K562 (cell line): ENCODE measurements at regions not wholly inside any gene's neighbourhood (a gene's known extent, or its start where the extent isn't known, plus 50 kb on each side); places are given as distances from the start of the nearest gene placed in this dataset.

Source experiments
- ATAC-seq: fragments of 200-7000 bp; cut with Tn5 transposase; 3 replicates; pipeline ENCODE4 v1.9.1; 2020; ENCODE audit warnings: moderate library complexity
- BruUV-seq: library from RNA; stranded (reverse); fragments of 400-500 nt; replicated peaks from 2 replicates; lab custom pipeline; 2021; lab: Mats Ljungman, UMichigan
- CTCF ChIA-PET: fragments of 300-600 bp; formaldehyde crosslinking; extraction: SDS; loops from one replicate; lab custom pipeline; 2021; ENCODE audit warnings: low intra/inter-chr PET ratio; lab: Yijun Ruan, JAX
- POLR2A ChIA-PET: fragments of 300-600, 350-650 bp; sonication (Branson Sonifier 250); formaldehyde crosslinking; extraction: SDS; loops from one replicate; lab custom pipeline; 2021; ENCODE audit warnings: antibody characterized with exemption, inconsistent platforms; lab: Yijun Ruan, JAX
- DNase-seq, 4 experiments: peaks; one replicate each; pipeline versions ENCODE4 v3.0.0 to v3.0.0-alpha.2; 2011 to 2018; ENCODE audit warnings: low spot score in 3 of 4, mixed read lengths in 3 of 4; ENCODE audit errors: extremely low read depth in 1 of 4
- FAIRE-seq: peaks from 2 replicates; lab custom pipeline; 2011; peaks lifted over from hg19 to GRCh38; lab: Jason Lieb, UNC
- H2AFZ ChIP-seq: 2 replicates; pipeline ENCODE4 v1.6.0; 2011; ENCODE audit warnings: low read depth, low read length, control low read depth, inconsistent platforms
- H3K27ac ChIP-seq: fragments of 200-600 bp; 3 replicates; pipeline ENCODE4 v1.8.0; 2011; ENCODE audit warnings: low read depth, mild to moderate bottlenecking, control low read depth, inconsistent platforms, low read length, moderate library complexity, mixed read lengths; ENCODE audit errors: extremely low read depth
- H3K27me3 ChIP-seq, 2 experiments: fragments of 300-600 bp in 1 of 2; 2 replicates in 1 of 2; 3 replicates in 1 of 2; pipeline versions ENCODE4 v1.6.0 to v1.8.0; 2011; ENCODE audit warnings: inconsistent platforms in 2 of 2, low read length in 2 of 2, mild to moderate bottlenecking in 1 of 2, mixed read lengths in 1 of 2, moderate library complexity in 1 of 2; ENCODE audit not compliant: control insufficient read depth in 2 of 2, insufficient read depth in 2 of 2
- H3K36me3 ChIP-seq: fragments of 300-600 bp; 3 replicates; pipeline ENCODE4 v1.8.0; 2011; ENCODE audit warnings: mild to moderate bottlenecking, low read length, inconsistent platforms; ENCODE audit not compliant: control insufficient read depth, insufficient read depth
- H3K4me1 ChIP-seq, 2 experiments: fragments of 200-600 bp in 1 of 2; replicated peaks in 1 of 2; 2 replicates in 1 of 2; 3 replicates in 1 of 2; pipeline versions ENCODE4 v1.5.1 to v1.8.0; 2011; ENCODE audit warnings: inconsistent platforms in 2 of 2, low read length in 2 of 2, mild to moderate bottlenecking in 1 of 2, mixed read lengths in 1 of 2, moderate library complexity in 1 of 2; ENCODE audit not compliant: control insufficient read depth in 2 of 2, insufficient read depth in 2 of 2
- H3K4me2 ChIP-seq: 2 replicates; pipeline ENCODE4 v1.6.1; 2011; ENCODE audit warnings: low read length, control low read depth, inconsistent platforms, mixed read lengths; ENCODE audit not compliant: insufficient read depth
- H3K4me3 ChIP-seq: fragments of 200-600 bp; sonication (generic), shearing (Covaris generic); 2 replicates; pipeline ENCODE4 v1.5.1; 2016; ENCODE audit warnings: control low read depth, inconsistent platforms
- H3K79me2 ChIP-seq: fragments of 200-600 bp; 3 replicates; pipeline ENCODE4 v1.8.0; 2011; ENCODE audit warnings: low read length, inconsistent platforms; ENCODE audit not compliant: control insufficient read depth, insufficient read depth
- H3K9ac ChIP-seq, 2 experiments: 2 replicates each; pipeline versions ENCODE4 v1.6.0 to v1.6.1; 2011; ENCODE audit warnings: low read depth in 2 of 2, low read length in 2 of 2, control low read depth in 1 of 2, inconsistent platforms in 1 of 2, mild to moderate bottlenecking in 1 of 2, mixed read lengths in 1 of 2; ENCODE audit not compliant: insufficient read depth in 1 of 2
- H3K9me1 ChIP-seq: one replicate; pipeline ENCODE4 v1.6.0; 2011; ENCODE audit warnings: inconsistent platforms, mild to moderate bottlenecking, low read length, moderate library complexity; ENCODE audit not compliant: control insufficient read depth, insufficient read depth
- H3K9me3 ChIP-seq: replicated peaks from 2 replicates; pipeline ENCODE4 v1.5.1; 2011; ENCODE audit warnings: low read depth, low read length, inconsistent platforms; ENCODE audit not compliant: control insufficient read depth, insufficient read depth
- H4K20me1 ChIP-seq: replicated peaks from 2 replicates; pipeline ENCODE4 v1.6.1; 2011; ENCODE audit warnings: low read length, inconsistent platforms, mixed read lengths; ENCODE audit not compliant: control insufficient read depth, insufficient read depth
- DIDO1 ChIP-seq: fragments of 450-650 bp; IDR thresholded peaks from 2 replicates; pipeline ENCODE4 v1.6.1; 2016; ENCODE audit warnings: low read depth, missing biosample characterization, missing genetic modification characterization
- GABPB2 ChIP-seq: fragments of 250-450 bp; sonication (Bioruptor Pico); conservative IDR thresholded peaks from 2 replicates; pipeline ENCODE4 v1.5.1; 2021; ENCODE audit warnings: mild to moderate bottlenecking
- KLF6 ChIP-seq: fragments of 250-450 bp; sonication (Bioruptor Pico); IDR thresholded peaks from 2 replicates; pipeline ENCODE4 v1.4.0; 2020; ENCODE audit warnings: mild to moderate bottlenecking, moderate library complexity, borderline replicate concordance
- PRPF4 ChIP-seq: fragments of 200-400 bp; formaldehyde crosslinking; IDR thresholded peaks from one replicate; pipeline ENCODE4 v1.6.1; 2017; ENCODE audit warnings: low read length, low read depth, mild to moderate bottlenecking; ENCODE audit not compliant: insufficient read depth, poor library complexity, severe bottlenecking
- ZNF444 ChIP-seq: fragments of 250-450 bp; sonication (Bioruptor Pico); IDR thresholded peaks from 2 replicates; pipeline ENCODE4 v1.4.0; 2020; ENCODE audit warnings: mild to moderate bottlenecking, moderate library complexity
- WGBS: fragments of 100-300 bp; shearing (Covaris generic); methylation state at CpG from one replicate; pipeline ENCODE4 v1.1.6; 2016; ENCODE audit warnings: low coverage, mixed read lengths; ENCODE audit not compliant: insufficient coverage; ENCODE audit errors: missing lambda C conversion rate; 5-methylcytosine and 5-hydroxymethylcytosine counted together
- in situ Hi-C: fragments of 300-500 bp; cut with MboI; formaldehyde crosslinking; loops from 4 replicates; pipeline ENCODE4 v1.15.0; 2018; ENCODE audit warnings: inconsistent platforms, mixed read lengths
- intact Hi-C: fragments of 100-400 bp; cut with micrococcal nuclease; formaldehyde crosslinking; loops from 2 replicates; pipeline ENCODE4 v1.14.2; 2022
- TF ChIP-seq, protein P1 (sequence below): fragments of 450-650 bp; IDR thresholded peaks from 2 replicates; pipeline ENCODE4 v1.6.1; 2018; ENCODE audit not compliant: partially characterized antibody
- TF ChIP-seq, protein P2 (sequence below), 2 experiments: fragments of 450-650 bp; formaldehyde crosslinking in 1 of 2; IDR thresholded peaks; 2 replicates each; pipeline versions ENCODE4 v1.4.0 to v1.6.1; 2014 to 2020; ENCODE audit warnings: mild to moderate bottlenecking in 2 of 2, borderline replicate concordance in 1 of 2, low read depth in 1 of 2

DNA sequence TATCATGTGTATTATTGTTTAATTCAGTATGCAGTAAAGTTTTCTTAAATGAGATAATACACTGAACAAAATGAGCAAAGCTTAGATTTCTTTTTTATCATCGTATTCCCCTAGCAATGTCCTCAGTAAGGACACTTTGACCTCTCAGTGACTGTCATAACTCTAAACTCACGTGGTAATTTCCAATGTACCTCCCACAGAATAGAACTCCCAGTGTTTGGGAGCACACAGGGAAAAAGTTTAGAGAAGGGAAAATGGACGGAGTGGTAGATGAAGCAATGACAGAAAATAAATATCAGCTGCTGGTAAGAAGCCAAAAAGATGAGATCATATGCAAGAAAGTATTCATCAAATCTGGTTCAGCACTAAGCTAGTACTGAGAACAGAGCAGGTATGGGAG, 758.6 kb upstream of the KCND2 start:
- no peak overlapping the region for H3K27ac ChIP-seq
- no peaks in the 10 kb centered on the region for H3K4me1 ChIP-seq
- no peaks in the 10 kb centered on the region for H3K27me3 ChIP-seq
- in situ Hi-C loops (no loop called here), intact Hi-C loops (no loop called here)
- 0% methylated on average over 3 of the region's 3 CpGs for WGBS
- no peaks in the 10 kb centered on the region for H3K79me2 ChIP-seq
- H3K9me1 ChIP-seq, result no peaks in the 10 kb centered on the region
- no peaks in the 10 kb centered on the region for H3K36me3 ChIP-seq
- BruUV-seq, result no TSS peak
- H3K9me3 ChIP-seq, result no peaks in the 10 kb centered on the region
- no peak for FAIRE-seq
- H3K4me3 ChIP-seq, result no peak overlapping the region
- DNase-seq, result no peak
- no peaks in the 10 kb centered on the region for H4K20me1 ChIP-seq
- TF ChIP-seq DIDO1 (no peak), GABPB2 (CRISPR knock-in tag) (no peak), PRPF4 (no peak), ZNF444 (CRISPR knock-in tag) (no peak), KLF6 (CRISPR knock-in tag) (no peak)
- TF ChIP-seq, protein P1, sequence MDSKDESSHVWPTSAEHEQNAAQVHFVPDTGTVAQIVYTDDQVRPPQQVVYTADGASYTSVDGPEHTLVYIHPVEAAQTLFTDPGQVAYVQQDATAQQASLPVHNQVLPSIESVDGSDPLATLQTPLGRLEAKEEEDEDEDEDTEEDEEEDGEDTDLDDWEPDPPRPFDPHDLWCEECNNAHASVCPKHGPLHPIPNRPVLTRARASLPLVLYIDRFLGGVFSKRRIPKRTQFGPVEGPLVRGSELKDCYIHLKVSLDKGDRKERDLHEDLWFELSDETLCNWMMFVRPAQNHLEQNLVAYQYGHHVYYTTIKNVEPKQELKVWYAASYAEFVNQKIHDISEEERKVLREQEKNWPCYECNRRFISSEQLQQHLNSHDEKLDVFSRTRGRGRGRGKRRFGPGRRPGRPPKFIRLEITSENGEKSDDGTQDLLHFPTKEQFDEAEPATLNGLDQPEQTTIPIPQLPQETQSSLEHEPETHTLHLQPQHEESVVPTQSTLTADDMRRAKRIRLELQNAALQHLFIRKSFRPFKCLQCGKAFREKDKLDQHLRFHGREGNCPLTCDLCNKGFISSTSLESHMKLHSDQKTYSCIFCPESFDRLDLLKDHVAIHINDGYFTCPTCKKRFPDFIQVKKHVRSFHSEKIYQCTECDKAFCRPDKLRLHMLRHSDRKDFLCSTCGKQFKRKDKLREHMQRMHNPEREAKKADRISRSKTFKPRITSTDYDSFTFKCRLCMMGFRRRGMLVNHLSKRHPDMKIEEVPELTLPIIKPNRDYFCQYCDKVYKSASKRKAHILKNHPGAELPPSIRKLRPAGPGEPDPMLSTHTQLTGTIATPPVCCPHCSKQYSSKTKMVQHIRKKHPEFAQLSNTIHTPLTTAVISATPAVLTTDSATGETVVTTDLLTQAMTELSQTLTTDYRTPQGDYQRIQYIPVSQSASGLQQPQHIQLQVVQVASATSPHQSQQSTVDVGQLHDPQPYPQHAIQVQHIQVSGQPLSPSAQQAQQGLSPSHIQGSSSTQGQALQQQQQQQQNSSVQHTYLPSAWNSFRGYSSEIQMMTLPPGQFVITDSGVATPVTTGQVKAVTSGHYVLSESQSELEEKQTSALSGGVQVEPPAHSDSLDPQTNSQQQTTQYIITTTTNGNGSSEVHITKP, result no peak
- TF ChIP-seq, protein P2, sequence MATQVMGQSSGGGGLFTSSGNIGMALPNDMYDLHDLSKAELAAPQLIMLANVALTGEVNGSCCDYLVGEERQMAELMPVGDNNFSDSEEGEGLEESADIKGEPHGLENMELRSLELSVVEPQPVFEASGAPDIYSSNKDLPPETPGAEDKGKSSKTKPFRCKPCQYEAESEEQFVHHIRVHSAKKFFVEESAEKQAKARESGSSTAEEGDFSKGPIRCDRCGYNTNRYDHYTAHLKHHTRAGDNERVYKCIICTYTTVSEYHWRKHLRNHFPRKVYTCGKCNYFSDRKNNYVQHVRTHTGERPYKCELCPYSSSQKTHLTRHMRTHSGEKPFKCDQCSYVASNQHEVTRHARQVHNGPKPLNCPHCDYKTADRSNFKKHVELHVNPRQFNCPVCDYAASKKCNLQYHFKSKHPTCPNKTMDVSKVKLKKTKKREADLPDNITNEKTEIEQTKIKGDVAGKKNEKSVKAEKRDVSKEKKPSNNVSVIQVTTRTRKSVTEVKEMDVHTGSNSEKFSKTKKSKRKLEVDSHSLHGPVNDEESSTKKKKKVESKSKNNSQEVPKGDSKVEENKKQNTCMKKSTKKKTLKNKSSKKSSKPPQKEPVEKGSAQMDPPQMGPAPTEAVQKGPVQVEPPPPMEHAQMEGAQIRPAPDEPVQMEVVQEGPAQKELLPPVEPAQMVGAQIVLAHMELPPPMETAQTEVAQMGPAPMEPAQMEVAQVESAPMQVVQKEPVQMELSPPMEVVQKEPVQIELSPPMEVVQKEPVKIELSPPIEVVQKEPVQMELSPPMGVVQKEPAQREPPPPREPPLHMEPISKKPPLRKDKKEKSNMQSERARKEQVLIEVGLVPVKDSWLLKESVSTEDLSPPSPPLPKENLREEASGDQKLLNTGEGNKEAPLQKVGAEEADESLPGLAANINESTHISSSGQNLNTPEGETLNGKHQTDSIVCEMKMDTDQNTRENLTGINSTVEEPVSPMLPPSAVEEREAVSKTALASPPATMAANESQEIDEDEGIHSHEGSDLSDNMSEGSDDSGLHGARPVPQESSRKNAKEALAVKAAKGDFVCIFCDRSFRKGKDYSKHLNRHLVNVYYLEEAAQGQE (IDR thresholded peaks at IDR 0.05; ENCODE audit: borderline replicate concordance), result no peak
- TF ChIP-seq, protein P2 (CRISPR knock-in tag; IDR thresholded peaks at IDR 0.05; ENCODE audit: low read depth), result no peak
- no peak overlapping the region for H3K9ac ChIP-seq
- ChIA-PET POLR2A (interaction anchor here (0.6 to 0.7 kb wide), 3 partner anchors 725 to 1136 kb away, joined by 3 to 5 read pairs (median 3); no protein-coding TSS in a partner anchor), CTCF (no interaction called here)
- H3K4me2 ChIP-seq, result no peak overlapping the region
- H2AFZ ChIP-seq, result no peak overlapping the region
- no peak for ATAC-seq
